K562 (cell line): ENCODE measurements at regions not wholly inside any gene's neighbourhood (a gene's known extent, or its start where the extent isn't known, plus 50 kb on each side); places are given as distances from the start of the nearest gene placed in this dataset.
A peak's percentile ranks its signal among the peaks of the same experiment; 100 is the strongest.

Experiments used
- ATAC-seq: fragments of 200-7000 bp; cut with Tn5 transposase; 3 replicates; pipeline ENCODE4 v1.9.1; 2020; ENCODE audit warnings: moderate library complexity
- BruUV-seq: library from RNA; stranded (reverse); fragments of 400-500 nt; replicated peaks from 2 replicates; lab custom pipeline; 2021; lab: Mats Ljungman, UMichigan
- CTCF ChIA-PET: fragments of 300-600 bp; formaldehyde crosslinking; extraction: SDS; loops from one replicate; lab custom pipeline; 2021; ENCODE audit warnings: low intra/inter-chr PET ratio; lab: Yijun Ruan, JAX
- POLR2A ChIA-PET: fragments of 300-600, 350-650 bp; sonication (Branson Sonifier 250); formaldehyde crosslinking; extraction: SDS; loops from one replicate; lab custom pipeline; 2021; ENCODE audit warnings: antibody characterized with exemption, inconsistent platforms; lab: Yijun Ruan, JAX
- DNase-seq, 4 experiments: peaks; one replicate each; pipeline versions ENCODE4 v3.0.0 to v3.0.0-alpha.2; 2011 to 2018; ENCODE audit warnings: low spot score in 3 of 4, mixed read lengths in 3 of 4; ENCODE audit errors: extremely low read depth in 1 of 4
- FAIRE-seq: peaks from 2 replicates; lab custom pipeline; 2011; peaks lifted over from hg19 to GRCh38; lab: Jason Lieb, UNC
- H2AFZ ChIP-seq: 2 replicates; pipeline ENCODE4 v1.6.0; 2011; ENCODE audit warnings: low read depth, low read length, control low read depth, inconsistent platforms
- H3K27ac ChIP-seq: fragments of 200-600 bp; 3 replicates; pipeline ENCODE4 v1.8.0; 2011; ENCODE audit warnings: low read depth, mild to moderate bottlenecking, control low read depth, inconsistent platforms, low read length, moderate library complexity, mixed read lengths; ENCODE audit errors: extremely low read depth
- H3K27me3 ChIP-seq, 2 experiments: fragments of 300-600 bp in 1 of 2; 2 replicates in 1 of 2; 3 replicates in 1 of 2; pipeline versions ENCODE4 v1.6.0 to v1.8.0; 2011; ENCODE audit warnings: inconsistent platforms in 2 of 2, low read length in 2 of 2, mild to moderate bottlenecking in 1 of 2, mixed read lengths in 1 of 2, moderate library complexity in 1 of 2; ENCODE audit not compliant: control insufficient read depth in 2 of 2, insufficient read depth in 2 of 2
- H3K36me3 ChIP-seq: fragments of 300-600 bp; 3 replicates; pipeline ENCODE4 v1.8.0; 2011; ENCODE audit warnings: mild to moderate bottlenecking, low read length, inconsistent platforms; ENCODE audit not compliant: control insufficient read depth, insufficient read depth
- H3K4me1 ChIP-seq, 2 experiments: fragments of 200-600 bp in 1 of 2; replicated peaks in 1 of 2; 2 replicates in 1 of 2; 3 replicates in 1 of 2; pipeline versions ENCODE4 v1.5.1 to v1.8.0; 2011; ENCODE audit warnings: inconsistent platforms in 2 of 2, low read length in 2 of 2, mild to moderate bottlenecking in 1 of 2, mixed read lengths in 1 of 2, moderate library complexity in 1 of 2; ENCODE audit not compliant: control insufficient read depth in 2 of 2, insufficient read depth in 2 of 2
- H3K4me2 ChIP-seq: 2 replicates; pipeline ENCODE4 v1.6.1; 2011; ENCODE audit warnings: low read length, control low read depth, inconsistent platforms, mixed read lengths; ENCODE audit not compliant: insufficient read depth
- H3K4me3 ChIP-seq: fragments of 200-600 bp; sonication (generic), shearing (Covaris generic); 2 replicates; pipeline ENCODE4 v1.5.1; 2016; ENCODE audit warnings: control low read depth, inconsistent platforms
- H3K79me2 ChIP-seq: fragments of 200-600 bp; 3 replicates; pipeline ENCODE4 v1.8.0; 2011; ENCODE audit warnings: low read length, inconsistent platforms; ENCODE audit not compliant: control insufficient read depth, insufficient read depth
- H3K9ac ChIP-seq, 2 experiments: 2 replicates each; pipeline versions ENCODE4 v1.6.0 to v1.6.1; 2011; ENCODE audit warnings: low read depth in 2 of 2, low read length in 2 of 2, control low read depth in 1 of 2, inconsistent platforms in 1 of 2, mild to moderate bottlenecking in 1 of 2, mixed read lengths in 1 of 2; ENCODE audit not compliant: insufficient read depth in 1 of 2
- H3K9me1 ChIP-seq: one replicate; pipeline ENCODE4 v1.6.0; 2011; ENCODE audit warnings: inconsistent platforms, mild to moderate bottlenecking, low read length, moderate library complexity; ENCODE audit not compliant: control insufficient read depth, insufficient read depth
- H3K9me3 ChIP-seq: replicated peaks from 2 replicates; pipeline ENCODE4 v1.5.1; 2011; ENCODE audit warnings: low read depth, low read length, inconsistent platforms; ENCODE audit not compliant: control insufficient read depth, insufficient read depth
- H4K20me1 ChIP-seq: replicated peaks from 2 replicates; pipeline ENCODE4 v1.6.1; 2011; ENCODE audit warnings: low read length, inconsistent platforms, mixed read lengths; ENCODE audit not compliant: control insufficient read depth, insufficient read depth
- ELF4 ChIP-seq: fragments of 450-650 bp; formaldehyde crosslinking; IDR thresholded peaks from 2 replicates; pipeline ENCODE4 v1.4.0; 2022; ENCODE audit warnings: missing genetic modification characterization
- FIP1L1 ChIP-seq: fragments of 200-400 bp; formaldehyde crosslinking; IDR thresholded peaks from 2 replicates; pipeline ENCODE4 v1.6.1; 2018; ENCODE audit warnings: mild to moderate bottlenecking, low read depth, low read length; ENCODE audit not compliant: poor library complexity, severe bottlenecking
- KAT7 ChIP-seq: sonication (generic); formaldehyde crosslinking; IDR thresholded peaks from 2 replicates; pipeline ENCODE4 v1.8.0; 2022; ENCODE audit warnings: missing genetic modification reagents, mild to moderate bottlenecking, borderline replicate concordance
- KDM1A ChIP-seq, 2 experiments: fragments of 450-650 bp; IDR thresholded peaks; 2 replicates each; pipeline ENCODE4 v1.6.1; 2016; ENCODE audit warnings: mild to moderate bottlenecking in 2 of 2
- NRF1 ChIP-seq, 2 experiments: fragments of 450-650 bp; IDR thresholded peaks in 1 of 2; conservative IDR thresholded peaks in 1 of 2; 2 replicates each; pipeline ENCODE4 v1.6.1; 2014; ENCODE audit warnings: mild to moderate bottlenecking in 2 of 2
- POLR2B ChIP-seq: fragments of 450-650 bp; IDR thresholded peaks from 2 replicates; pipeline ENCODE4 v1.6.1; 2018; ENCODE audit warnings: low read depth; ENCODE audit not compliant: partially characterized antibody
- TEAD4 ChIP-seq, 2 experiments: sonication (generic) in 1 of 2; formaldehyde crosslinking in 1 of 2; IDR thresholded peaks; 2 replicates each; pipeline versions ENCODE4 v1.6.1 to v1.8.0; 2012 to 2022; ENCODE audit warnings: borderline replicate concordance in 1 of 2, inconsistent platforms in 1 of 2, low read length in 1 of 2, mild to moderate bottlenecking in 1 of 2, missing genetic modification reagents in 1 of 2
- TRIM24 ChIP-seq, 2 experiments: fragments of 450-650 bp; IDR thresholded peaks; 2 replicates each; pipeline ENCODE4 v1.6.1; 2016
- TRIM28 ChIP-seq: fragments of 450-650 bp; IDR thresholded peaks from 2 replicates; pipeline ENCODE4 v1.6.1; 2017
- YBX1 ChIP-seq: fragments of 450-650 bp; IDR thresholded peaks from 2 replicates; pipeline ENCODE4 v1.7.1; 2016; ENCODE audit warnings: mild to moderate bottlenecking
- ZNF146 ChIP-seq: IDR thresholded peaks from one replicate; pipeline ENCODE4 v1.6.1; 2018; ENCODE audit warnings: missing compliant biosample characterization; ENCODE audit not compliant: unreplicated experiment
- ZNF384 ChIP-seq: IDR thresholded peaks from 2 replicates; pipeline ENCODE4 v1.6.1; 2012; ENCODE audit warnings: low read depth, low read length, improper control_type of control experiment
- WGBS: fragments of 100-300 bp; shearing (Covaris generic); methylation state at CpG from one replicate; pipeline ENCODE4 v1.1.6; 2016; ENCODE audit warnings: low coverage, mixed read lengths; ENCODE audit not compliant: insufficient coverage; ENCODE audit errors: missing lambda C conversion rate; 5-methylcytosine and 5-hydroxymethylcytosine counted together
- in situ Hi-C: fragments of 300-500 bp; cut with MboI; formaldehyde crosslinking; loops from 4 replicates; pipeline ENCODE4 v1.15.0; 2018; ENCODE audit warnings: inconsistent platforms, mixed read lengths
- intact Hi-C: fragments of 100-400 bp; cut with micrococcal nuclease; formaldehyde crosslinking; loops from 2 replicates; pipeline ENCODE4 v1.14.2; 2022

DNA sequence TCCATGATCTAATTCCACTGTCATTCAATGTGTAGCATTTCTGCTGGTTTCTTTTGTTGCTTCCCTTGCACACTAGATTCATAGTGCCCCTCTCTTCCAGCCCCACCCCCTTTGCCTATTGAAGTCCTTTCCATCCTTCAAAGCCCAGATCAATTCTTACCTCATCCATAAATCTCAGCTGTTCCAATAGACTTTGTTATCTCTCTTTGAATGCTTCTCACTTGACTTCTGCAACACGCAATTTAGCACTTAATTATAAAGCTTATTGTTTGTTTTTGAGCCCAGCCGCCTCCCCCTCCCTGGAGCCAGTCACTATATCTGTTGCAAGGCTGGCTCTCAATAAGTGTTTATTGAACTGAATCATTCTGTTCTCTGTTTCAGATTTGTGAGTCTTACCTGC, 174.6 kb upstream of the TBL1XR1 start:
- H4K20me1 ChIP-seq = no peaks in the 10 kb centered on the region
- intact Hi-C loops (no loop called here), in situ Hi-C loops (no loop called here)
- ATAC-seq (no peak), FAIRE-seq (peak; percentile 49), DNase-seq (no peak)
- peak; percentile 49 to 55; a peak in 2 of 4 replicates for TF ChIP-seq KDM1A (IDR thresholded peaks at IDR 0.05)
- no peak for TF ChIP-seq TRIM24 (IDR thresholded peaks at IDR 0.05)
- H3K9me3 ChIP-seq = no peaks in the 10 kb centered on the region
- ChIA-PET POLR2A (interaction anchor here (4.2 kb wide), 1 partner anchor 11 kb away, joined by 22 read pairs; no protein-coding TSS in a partner anchor), CTCF (no interaction called here)
- H3K27ac ChIP-seq = no peak overlapping the region
- H3K9ac ChIP-seq = no peak overlapping the region
- H3K9me1 ChIP-seq = no peaks in the 10 kb centered on the region
- H3K4me1 ChIP-seq = no peaks in the 10 kb centered on the region
- H3K36me3 ChIP-seq = no peaks in the 10 kb centered on the region
- 21% methylated on average over 2 of the region's 2 CpGs for WGBS
- H3K79me2 ChIP-seq = no peaks in the 10 kb centered on the region
- H2AFZ ChIP-seq = no peak overlapping the region
- no TSS peak for BruUV-seq
- no peak overlapping the region for H3K4me3 ChIP-seq
- no peak overlapping the region for H3K4me2 ChIP-seq
- H3K27me3 ChIP-seq = no peaks in the 10 kb centered on the region

DNA sequence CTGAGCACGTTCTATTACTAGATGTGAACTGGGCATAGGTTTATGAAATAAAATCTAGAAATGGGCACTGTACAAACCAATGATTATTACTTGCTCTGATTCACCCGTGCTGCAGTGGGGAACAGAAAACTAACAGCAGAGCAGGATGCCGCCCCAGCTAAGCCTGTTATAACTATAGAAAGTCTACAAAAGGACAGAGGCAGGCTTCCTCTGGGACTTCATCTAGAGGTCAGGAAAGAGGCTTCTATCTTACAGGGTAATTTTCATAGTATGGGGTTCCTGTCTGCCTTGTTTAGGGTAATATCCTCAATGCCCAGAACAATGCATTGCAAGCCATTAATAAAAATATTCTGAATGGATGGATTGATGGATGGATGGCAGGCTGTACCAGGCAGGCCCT, 177.0 kb upstream of the TBL1XR1 start:
- FAIRE-seq = no peak
- CTCF ChIA-PET = no interaction called here
- Histone ChIP-seq H3K4me3 (no peak overlapping the region), H3K9me1 (no peaks in the 10 kb centered on the region), H3K9ac (no peak overlapping the region), H4K20me1 (no peaks in the 10 kb centered on the region), H3K4me2 (no peak overlapping the region), H3K9me3 (no peaks in the 10 kb centered on the region), H3K27ac (no peak overlapping the region), H2AFZ (0 out of 2 replicates have a peak overlapping the region, but pooled peaks have one; percentile 22), H3K27me3 (no peaks in the 10 kb centered on the region), H3K79me2 (no peaks in the 10 kb centered on the region), H3K4me1 (no peaks in the 10 kb centered on the region; a peak in 1 of 5 replicates), H3K36me3 (no peaks in the 10 kb centered on the region)
- BruUV-seq = no TSS peak
- ATAC-seq = no peak
- in situ Hi-C loops = no loop called here
- POLR2A ChIA-PET = no interaction called here
- no peak for TF ChIP-seq TRIM28
- no peak for TF ChIP-seq POLR2B
- no peak for TF ChIP-seq ELF4 (CRISPR knock-in tag)
- TF ChIP-seq YBX1 = no peak
- no peak for TF ChIP-seq TEAD4 (IDR thresholded peaks at IDR 0.05; ENCODE audit: low read length)
- no peak for TF ChIP-seq TEAD4 (CRISPR knock-in tag; IDR thresholded peaks at IDR 0.05; ENCODE audit: borderline replicate concordance)
- no peak for TF ChIP-seq ZNF384
- no peak for TF ChIP-seq KAT7 (CRISPR knock-in tag)
- no peak for TF ChIP-seq FIP1L1
- TF ChIP-seq ZNF146 (CRISPR knock-in tag) = no peak
- no peak for TF ChIP-seq NRF1 (conservative IDR thresholded peaks at IDR 0.05 in 1 of 2, IDR thresholded peaks at IDR 0.05 in 1 of 2)
- intact Hi-C loops = no loop called here
- WGBS = 49% methylated on average over 3 of the region's 3 CpGs
- DNase-seq = no peak
